HepG2 (cell line): ENCODE measurements at regions not wholly inside any gene's neighbourhood (a gene's known extent, or its start where the extent isn't known, plus 50 kb on each side); places are given as distances from the start of the nearest gene placed in this dataset.

Experiments used
- ATAC-seq: fragments of 200-7000 bp; cut with Tn5 transposase; 3 replicates; pipeline ENCODE4 v1.9.1; 2020; ENCODE audit warnings: mild to moderate bottlenecking, moderate library complexity
- BruUV-seq: library from RNA; stranded (reverse); fragments of 400-500 nt; replicated peaks from 2 replicates; lab custom pipeline; 2021; lab: Mats Ljungman, UMichigan
- CTCF ChIA-PET: fragments of 300-600 bp; formaldehyde crosslinking; extraction: SDS; loops from one replicate; lab custom pipeline; 2021; ENCODE audit warnings: low total read pairs, inconsistent platforms, low intra/inter-chr PET ratio; lab: Yijun Ruan, JAX
- POLR2A ChIA-PET: fragments of 350-600 bp; sonication (Branson Sonifier 250); formaldehyde crosslinking; loops from one replicate; lab custom pipeline; 2020; ENCODE audit warnings: antibody characterized with exemption, inconsistent platforms; lab: Yijun Ruan, JAX
- DNase-seq: peaks from one replicate; pipeline ENCODE4 v3.0.0-alpha.2; 2015; ENCODE audit warnings: low spot score
- FAIRE-seq: peaks from 3 replicates; lab custom pipeline; 2011; peaks lifted over from hg19 to GRCh38; lab: Jason Lieb, UNC
- H2AFZ ChIP-seq: one replicate; pipeline ENCODE4 v1.6.1; 2011; ENCODE audit warnings: low read length, inconsistent platforms
- H3K27ac ChIP-seq: fragments of 300-600 bp; 3 replicates; pipeline ENCODE4 v1.8.0; 2011; ENCODE audit warnings: mixed run types, mild to moderate bottlenecking, mixed read lengths, low read length, inconsistent platforms; ENCODE audit not compliant: insufficient read depth; ENCODE audit errors: extremely low read length
- H3K27me3 ChIP-seq, 2 experiments: fragments of 200-600 bp in 1 of 2; 2 replicates in 1 of 2; 3 replicates in 1 of 2; pipeline versions ENCODE4 v1.6.0 to v1.8.0; 2011; ENCODE audit warnings: low read length in 2 of 2, mild to moderate bottlenecking in 2 of 2, moderate library complexity in 2 of 2, inconsistent platforms in 1 of 2; ENCODE audit not compliant: insufficient read depth in 2 of 2, control insufficient read depth in 1 of 2
- H3K36me3 ChIP-seq, 2 experiments: fragments of 200-600 bp in 1 of 2; replicated peaks in 1 of 2; 2 replicates in 1 of 2; 3 replicates in 1 of 2; pipeline versions ENCODE4 v1.5.1 to v1.8.0; 2011; ENCODE audit warnings: low read length in 2 of 2, inconsistent platforms in 1 of 2; ENCODE audit not compliant: insufficient read depth in 2 of 2, control insufficient read depth in 1 of 2
- H3K4me1 ChIP-seq: 2 replicates; pipeline ENCODE4 v1.5.1; 2012; ENCODE audit warnings: low read length, inconsistent platforms; ENCODE audit not compliant: insufficient read depth
- H3K4me2 ChIP-seq: 2 replicates; pipeline ENCODE4 v1.6.0; 2011; ENCODE audit warnings: low read depth, low read length, inconsistent platforms
- H3K4me3 ChIP-seq, 3 experiments: fragments of 200-600 bp in 1 of 3; sonication (generic), shearing (Covaris generic) in 1 of 3; replicated peaks in 1 of 3; 2 replicates each; pipeline ENCODE4 v1.5.1; 2011 to 2016; ENCODE audit warnings: low read length in 3 of 3, inconsistent platforms in 2 of 3, low read depth in 2 of 3, mild to moderate bottlenecking in 2 of 3, control low read depth in 1 of 3, mixed read lengths in 1 of 3; ENCODE audit not compliant: insufficient read depth in 1 of 3
- H3K79me2 ChIP-seq: one replicate; pipeline ENCODE4 v1.6.1; 2011; ENCODE audit warnings: low read length, inconsistent platforms; ENCODE audit not compliant: insufficient read depth
- H3K9ac ChIP-seq: 2 replicates; pipeline ENCODE4 v1.6.0; 2011; ENCODE audit warnings: mild to moderate bottlenecking, low read depth, low read length, inconsistent platforms; ENCODE audit not compliant: insufficient read depth
- H3K9me3 ChIP-seq: 2 replicates; pipeline ENCODE4 v1.5.1; 2012; ENCODE audit warnings: mild to moderate bottlenecking, low read length
- H4K20me1 ChIP-seq: 2 replicates; pipeline ENCODE4 v1.6.0; 2011; ENCODE audit warnings: inconsistent platforms, mild to moderate bottlenecking, low read length, moderate library complexity; ENCODE audit not compliant: insufficient read depth
- FOXA3 ChIP-seq: IDR thresholded peaks from 2 replicates; pipeline ENCODE4 v1.6.1; 2016; ENCODE audit warnings: missing genetic modification reagents, missing compliant biosample characterization
- SOX6 ChIP-seq, 2 experiments: fragments of 450-650 bp in 1 of 2; sonication (generic) in 1 of 2; formaldehyde crosslinking in 1 of 2; IDR thresholded peaks; 2 replicates each; pipeline versions ENCODE4 v1.4.0 to v1.6.1; 2017 to 2020; ENCODE audit warnings: antibody characterized with exemption in 1 of 2, mild to moderate bottlenecking in 1 of 2, missing genetic modification reagents in 1 of 2
- ZNF354B ChIP-seq: sonication (generic); formaldehyde crosslinking; IDR thresholded peaks from 2 replicates; pipeline ENCODE4 v1.8.0; 2022; ENCODE audit warnings: mild to moderate bottlenecking, missing genetic modification reagents
- ZNF383 ChIP-seq: sonication (generic); formaldehyde crosslinking; IDR thresholded peaks from 2 replicates; pipeline ENCODE4 v1.4.0; 2020; ENCODE audit warnings: missing genetic modification reagents, mild to moderate bottlenecking, borderline replicate concordance
- WGBS: methylation state at CpG from one replicate; pipeline ENCODE4 v1.1.6; 2017; ENCODE audit warnings: low lambda C conversion rate; 5-methylcytosine and 5-hydroxymethylcytosine counted together
- in situ Hi-C: cut with HindIII; loops from 2 replicates; pipeline ENCODE4 v1.10.0; 2017; ENCODE audit warnings: low pct_unique_long_range_greater_than_20kb; ENCODE audit not compliant: extremely low pct_ligation_motif_present
- intact Hi-C: fragments of 100-400 bp; cut with micrococcal nuclease; formaldehyde crosslinking; loops from one replicate; pipeline ENCODE4 v1.10.0; 2022; ENCODE audit not compliant: unreplicated experiment
- TF ChIP-seq, protein P1 (sequence below): sonication (generic); formaldehyde crosslinking; IDR thresholded peaks from 2 replicates; pipeline ENCODE4 v1.4.0; 2020; ENCODE audit warnings: mild to moderate bottlenecking, missing genetic modification reagents
- TF ChIP-seq, protein P2 (sequence below): sonication (generic); formaldehyde crosslinking; conservative IDR thresholded peaks from 2 replicates; pipeline ENCODE4 v1.4.0; 2020; ENCODE audit warnings: mild to moderate bottlenecking, missing genetic modification reagents, moderate library complexity

DNA sequence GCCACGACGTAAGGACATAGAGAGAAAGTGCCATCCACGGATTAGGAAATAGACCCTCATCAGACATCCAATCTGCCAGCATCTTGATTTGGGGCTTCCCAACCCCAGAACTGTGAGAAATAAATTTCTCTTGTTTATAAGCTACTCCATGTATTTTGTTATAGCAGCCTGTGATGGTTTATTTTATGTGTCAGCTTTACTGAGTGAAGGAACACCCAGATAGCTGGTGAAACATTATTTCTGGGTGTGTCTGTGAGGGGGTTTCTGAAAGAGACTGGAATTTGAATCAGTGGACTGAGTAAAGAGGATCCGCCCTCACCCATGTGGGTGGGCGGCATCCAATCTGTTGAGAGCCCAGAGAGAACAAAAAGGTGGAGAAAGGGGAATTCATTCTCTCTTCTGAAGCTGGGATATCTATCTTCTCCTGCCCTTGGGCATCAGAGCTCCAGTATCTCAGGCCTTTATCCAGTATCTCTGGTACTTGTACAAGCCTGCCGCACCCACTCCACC, 131.5 kb upstream of the ANKFN1 start:
- Histone ChIP-seq H3K27ac (no peak overlapping the region), H3K4me2 (no peak overlapping the region), H3K4me1 (no peaks in the 10 kb centered on the region), H4K20me1 (no peaks in the 10 kb centered on the region), H3K9me3 (no peaks in the 10 kb centered on the region), H3K36me3 (no peaks in the 10 kb centered on the region), H3K4me3 (no peak overlapping the region), H3K9ac (no peak overlapping the region), H3K79me2 (no peaks in the 10 kb centered on the region), H2AFZ (no peak overlapping the region), H3K27me3 (no peaks in the 10 kb centered on the region; a peak in 1 of 5 replicates)
- DNase-seq, result no peak
- POLR2A ChIA-PET, result no interaction called here
- intact Hi-C loops, result no loop called here
- FAIRE-seq, result no peak
- in situ Hi-C loops, result no loop called here
- WGBS, result 42% methylated on average over 6 of the region's 6 CpGs
- no peak for ATAC-seq
- BruUV-seq, result no TSS peak
- CTCF ChIA-PET, result no interaction called here
- TF ChIP-seq, protein P1, sequence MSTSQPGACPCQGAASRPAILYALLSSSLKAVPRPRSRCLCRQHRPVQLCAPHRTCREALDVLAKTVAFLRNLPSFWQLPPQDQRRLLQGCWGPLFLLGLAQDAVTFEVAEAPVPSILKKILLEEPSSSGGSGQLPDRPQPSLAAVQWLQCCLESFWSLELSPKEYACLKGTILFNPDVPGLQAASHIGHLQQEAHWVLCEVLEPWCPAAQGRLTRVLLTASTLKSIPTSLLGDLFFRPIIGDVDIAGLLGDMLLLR, result no peak
- TF ChIP-seq, protein P2, sequence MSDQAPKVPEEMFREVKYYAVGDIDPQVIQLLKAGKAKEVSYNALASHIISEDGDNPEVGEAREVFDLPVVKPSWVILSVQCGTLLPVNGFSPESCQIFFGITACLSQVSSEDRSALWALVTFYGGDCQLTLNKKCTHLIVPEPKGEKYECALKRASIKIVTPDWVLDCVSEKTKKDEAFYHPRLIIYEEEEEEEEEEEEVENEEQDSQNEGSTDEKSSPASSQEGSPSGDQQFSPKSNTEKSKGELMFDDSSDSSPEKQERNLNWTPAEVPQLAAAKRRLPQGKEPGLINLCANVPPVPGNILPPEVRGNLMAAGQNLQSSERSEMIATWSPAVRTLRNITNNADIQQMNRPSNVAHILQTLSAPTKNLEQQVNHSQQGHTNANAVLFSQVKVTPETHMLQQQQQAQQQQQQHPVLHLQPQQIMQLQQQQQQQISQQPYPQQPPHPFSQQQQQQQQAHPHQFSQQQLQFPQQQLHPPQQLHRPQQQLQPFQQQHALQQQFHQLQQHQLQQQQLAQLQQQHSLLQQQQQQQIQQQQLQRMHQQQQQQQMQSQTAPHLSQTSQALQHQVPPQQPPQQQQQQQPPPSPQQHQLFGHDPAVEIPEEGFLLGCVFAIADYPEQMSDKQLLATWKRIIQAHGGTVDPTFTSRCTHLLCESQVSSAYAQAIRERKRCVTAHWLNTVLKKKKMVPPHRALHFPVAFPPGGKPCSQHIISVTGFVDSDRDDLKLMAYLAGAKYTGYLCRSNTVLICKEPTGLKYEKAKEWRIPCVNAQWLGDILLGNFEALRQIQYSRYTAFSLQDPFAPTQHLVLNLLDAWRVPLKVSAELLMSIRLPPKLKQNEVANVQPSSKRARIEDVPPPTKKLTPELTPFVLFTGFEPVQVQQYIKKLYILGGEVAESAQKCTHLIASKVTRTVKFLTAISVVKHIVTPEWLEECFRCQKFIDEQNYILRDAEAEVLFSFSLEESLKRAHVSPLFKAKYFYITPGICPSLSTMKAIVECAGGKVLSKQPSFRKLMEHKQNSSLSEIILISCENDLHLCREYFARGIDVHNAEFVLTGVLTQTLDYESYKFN (CRISPR knock-in tag), result no peak
- TF ChIP-seq FOXA3 (CRISPR knock-in tag), result no peak
- no peak for TF ChIP-seq SOX6 (IDR thresholded peaks at IDR 0.05)
- TF ChIP-seq SOX6 (CRISPR knock-in tag; IDR thresholded peaks at IDR 0.05), result no peak
- no peak for TF ChIP-seq ZNF383
- TF ChIP-seq ZNF354B (CRISPR knock-in tag), result no peak
